DMS53 treated with DMSO at 0.1 percent for 48 hours (cell line): ENCODE measurements at regions not wholly inside any gene's neighbourhood (a gene's known extent, or its start where the extent isn't known, plus 50 kb on each side); places are given as distances from the start of the nearest gene placed in this dataset.
A peak's percentile ranks its signal among the peaks of the same experiment; 100 is the strongest.
"Not testable (repeated sequence)": the region's sequence is repeated elsewhere in the genome, so short reads cannot be mapped to it uniquely, and the experiment has no call there.

Experiments
- DNase-seq: peaks from one replicate; lab custom pipeline; 2025; ENCODE audit not compliant: unreplicated experiment; lab: John Stamatoyannopoulos, UW

GRCh38 chr3:147159141-147159540, 247.2 kb downstream of the ZIC4 start:
- no peak for DNase-seq

GRCh38 chr3:147157631-147158030, 248.7 kb downstream of the ZIC4 start:
- no peak for DNase-seq

GRCh38 chr3:147154988-147155387, 251.4 kb downstream of the ZIC4 start:
- not testable (repeated sequence) for DNase-seq

- DNase-seq: no peak
These were observed 252.4 kb downstream of the ZIC4 start for GRCh38 chr3:147153830-147154539.

- no peak for DNase-seq
These were observed 253.9 kb downstream of the ZIC4 start for GRCh38 chr3:147152476-147152875.

DNA sequence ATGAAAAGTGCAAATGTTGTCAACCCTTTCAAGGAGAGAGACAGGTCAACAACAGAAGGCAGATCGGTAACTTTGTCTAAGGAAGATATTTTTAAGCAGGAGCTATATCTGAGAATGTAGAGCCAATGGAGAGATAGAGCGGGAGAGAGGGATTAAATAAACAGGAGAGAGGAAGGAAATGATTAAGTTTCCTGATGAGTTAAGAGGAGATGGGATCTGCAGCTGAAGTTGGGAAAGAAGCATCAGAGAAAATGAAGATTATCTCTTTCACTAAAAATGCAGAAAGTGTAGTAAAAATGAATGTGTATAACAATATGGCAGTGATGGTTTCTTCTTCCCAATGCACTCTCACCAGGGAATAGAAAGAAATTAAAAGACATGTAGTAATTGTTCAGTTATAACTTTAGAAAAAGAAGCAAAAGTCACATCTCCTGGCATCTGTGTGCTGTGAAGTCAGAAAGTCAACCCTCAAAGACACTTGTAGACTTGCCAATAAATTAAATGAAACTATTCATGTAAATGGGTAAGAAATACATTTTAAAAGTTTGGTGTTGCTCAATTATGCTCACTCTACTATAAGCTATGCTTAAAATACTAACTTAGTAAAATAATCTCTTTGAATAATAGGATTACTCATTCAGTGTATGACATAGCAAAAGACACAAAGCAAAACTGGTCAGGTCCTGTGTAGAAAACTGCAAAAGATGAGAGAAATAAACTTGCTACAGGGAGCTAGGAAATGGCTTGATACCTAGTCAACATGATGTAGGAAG, 264.6 kb downstream of the ZIC4 start:
- DNase-seq: no peak

DNA sequence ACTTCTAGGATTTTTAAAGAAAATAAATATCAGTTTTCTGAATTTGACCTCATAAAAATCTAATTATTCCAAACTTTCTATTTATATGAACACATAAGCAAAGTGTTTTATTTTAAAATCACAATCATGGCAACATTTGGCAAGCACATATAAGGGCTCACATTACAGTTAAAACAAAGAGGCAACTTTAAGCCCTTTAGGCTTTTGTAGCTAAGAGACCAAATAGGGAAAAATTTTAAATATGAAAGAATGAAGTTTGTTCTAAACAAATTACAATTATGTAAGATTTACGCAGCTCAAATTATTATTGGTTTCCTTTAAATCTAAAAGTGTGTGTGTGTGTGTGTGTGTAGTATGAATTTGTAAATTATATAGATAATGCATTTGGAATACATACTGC, 267.0 kb downstream of the ZIC4 start:
- no peak for DNase-seq

- DNase-seq: no peak
These were observed 274.2 kb downstream of the ZIC4 start for GRCh38 chr3:147132168-147132567.

- no peak for DNase-seq
These were observed 275.9 kb downstream of the ZIC4 start for GRCh38 chr3:147130461-147130860.

DNA sequence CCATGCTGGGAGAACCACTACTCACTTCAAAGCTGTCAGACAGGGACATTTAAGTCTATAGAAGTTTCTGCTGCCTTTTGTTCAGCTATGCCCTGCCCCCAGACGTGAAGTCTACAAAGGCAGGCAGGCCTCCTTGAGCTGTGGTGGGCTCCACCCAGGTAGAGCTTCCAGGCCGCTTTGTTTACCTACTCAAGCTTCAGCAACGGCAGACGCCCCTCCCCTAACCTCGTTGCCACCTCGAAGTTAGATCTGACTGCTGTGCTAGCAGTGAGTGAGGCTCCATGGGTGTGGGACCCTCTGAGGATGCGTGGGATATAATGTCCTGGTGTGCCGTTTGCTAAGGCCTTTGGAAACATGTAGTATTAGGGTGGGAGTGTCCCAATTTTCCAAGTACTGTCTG, 276.7 kb downstream of the ZIC4 start:
- no peak for DNase-seq

GRCh38 chr3:147122350-147122749, 284.0 kb downstream of the ZIC4 start:
- DNase-seq: no peak

DNA sequence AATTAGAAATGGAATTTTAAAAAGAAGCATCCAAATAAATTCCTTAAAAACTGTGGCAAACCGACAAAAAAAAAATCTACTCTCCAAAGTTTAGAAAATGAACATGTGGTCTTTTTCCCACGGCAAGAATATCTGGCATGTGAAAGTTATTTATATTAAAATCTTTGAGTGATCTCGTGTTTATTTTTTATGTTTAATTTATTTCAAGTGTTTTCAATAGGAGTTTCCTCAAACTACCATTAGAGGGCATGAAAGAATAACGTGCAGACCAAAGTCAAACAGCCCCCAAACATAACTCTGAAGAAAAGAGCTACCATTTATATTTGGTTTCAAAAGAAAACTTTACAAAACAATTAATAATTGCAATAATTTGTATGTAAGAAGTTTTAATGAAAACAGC, 286.4 kb downstream of the ZIC4 start:
- DNase-seq: peak; percentile 4

DNA sequence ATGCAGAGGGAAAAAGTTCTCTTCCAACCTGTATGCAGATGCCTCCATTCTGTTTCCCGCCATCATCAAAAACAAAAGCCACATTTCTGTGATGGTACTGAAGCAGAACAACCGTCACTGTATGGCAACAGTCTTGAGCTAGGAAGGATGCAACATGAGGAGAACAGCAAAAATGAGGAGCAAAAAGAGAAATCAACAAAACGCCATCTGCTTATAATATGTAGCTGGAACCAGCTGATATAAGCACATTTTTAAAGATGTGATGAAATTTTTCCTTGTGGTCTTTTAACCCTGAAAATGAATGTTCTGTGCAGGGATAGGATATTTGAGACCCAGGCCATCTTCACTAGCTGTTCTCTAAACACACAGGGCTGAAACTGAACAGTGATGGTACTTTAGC, 287.0 kb downstream of the ZIC4 start:
- DNase-seq: no peak

DNA sequence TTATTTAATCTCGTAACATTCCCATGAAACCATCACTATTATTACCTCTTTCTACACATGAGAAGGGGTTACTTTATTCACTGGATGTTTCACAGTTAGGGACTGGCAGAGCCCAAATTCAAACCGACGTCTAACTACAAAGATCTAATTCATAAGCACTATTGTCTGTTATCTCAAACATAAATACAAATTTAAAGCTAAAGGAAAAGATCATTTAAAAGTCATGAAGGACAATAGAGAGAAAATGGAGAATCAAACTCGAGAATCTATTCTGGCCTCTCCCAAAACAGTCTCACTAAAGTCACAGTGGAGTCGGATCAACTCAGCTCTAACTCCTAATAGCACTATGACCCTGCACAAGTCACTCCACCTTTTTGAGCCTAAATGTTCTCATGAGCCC, 287.7 kb downstream of the ZIC4 start:
- DNase-seq: no peak

- no peak for DNase-seq
These were observed 288.7 kb downstream of the ZIC4 start for GRCh38 chr3:147117631-147118030.

DNA sequence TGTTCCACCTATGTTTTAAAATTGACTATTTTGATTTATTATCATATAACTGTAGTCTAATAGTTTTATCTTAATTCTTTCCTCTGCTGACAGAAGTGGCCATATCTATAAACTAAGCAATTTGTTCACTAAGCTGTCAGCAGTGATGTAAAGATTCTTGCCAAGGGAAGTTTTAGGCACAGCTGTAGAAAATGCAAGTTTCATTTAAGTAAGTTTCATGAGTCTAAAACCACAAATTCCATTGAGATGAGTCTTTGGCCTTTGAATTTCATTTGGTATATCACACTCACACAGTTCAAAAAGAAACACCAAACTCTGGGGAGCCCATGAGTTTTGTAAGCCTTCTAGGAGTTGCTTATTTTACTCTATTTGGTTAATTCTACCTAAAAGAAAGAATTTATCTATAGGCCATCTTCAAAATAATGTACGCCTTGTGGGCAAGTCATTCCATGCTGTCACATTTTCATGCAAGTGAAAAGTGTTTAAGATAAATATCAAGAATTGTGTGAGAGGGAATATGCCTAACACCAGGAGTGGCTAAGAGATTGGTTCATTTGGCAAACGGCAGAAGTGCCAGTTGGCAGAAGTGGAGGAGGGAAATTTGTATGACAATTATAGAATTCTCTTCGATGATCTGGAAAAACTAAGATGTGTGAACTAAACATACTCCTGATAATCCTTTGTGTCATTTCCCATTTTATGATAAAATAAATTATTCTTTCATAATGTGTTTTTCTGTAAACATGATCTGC, 292.9 kb downstream of the ZIC4 start:
- no peak for DNase-seq

DNA sequence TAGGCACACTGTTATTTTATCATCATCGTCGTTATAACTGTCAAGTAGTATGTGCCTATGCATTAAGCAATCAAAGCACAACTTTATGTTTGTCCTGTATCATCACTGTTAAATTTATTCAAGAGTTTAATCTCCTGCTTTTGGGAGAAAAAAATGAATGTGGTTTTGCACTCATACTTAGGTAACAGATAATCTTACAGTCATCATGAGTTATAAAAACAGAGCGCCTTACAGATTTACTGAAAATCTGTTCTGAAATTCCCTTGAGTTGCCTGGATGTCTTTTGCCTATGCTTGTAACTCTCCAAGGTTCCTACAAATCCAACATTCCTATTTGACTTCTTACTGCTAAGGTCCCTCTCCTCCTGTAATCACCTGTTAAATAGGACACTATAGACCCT, 307.3 kb downstream of the ZIC4 start:
- no peak for DNase-seq

- DNase-seq: no peak
These were observed 315.9 kb downstream of the ZIC4 start for GRCh38 chr3:147090461-147090860.

DNA sequence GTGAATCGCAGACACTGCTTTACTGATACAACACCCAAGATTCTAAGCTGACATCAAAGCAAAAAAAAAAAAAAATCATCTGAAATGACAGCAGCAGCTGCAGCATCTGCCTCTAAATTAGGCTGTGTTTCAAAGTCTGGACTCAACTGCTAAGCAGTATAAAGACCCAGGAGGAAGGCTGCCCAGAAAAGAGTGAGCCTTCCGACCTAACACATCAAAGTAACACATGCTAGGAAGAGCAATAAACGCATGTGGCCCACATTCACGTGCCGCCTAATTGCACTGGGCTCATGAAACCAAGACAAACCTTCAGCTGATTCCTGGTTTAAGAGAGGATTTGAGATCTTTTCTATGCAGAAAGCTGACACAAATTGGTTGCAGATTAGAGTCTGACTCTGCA, 317.1 kb downstream of the ZIC4 start:
- no peak for DNase-seq

GRCh38 chr3:147059500-147059899, 346.8 kb downstream of the ZIC4 start:
- DNase-seq: not testable (repeated sequence)

- no peak for DNase-seq
These were observed 356.5 kb downstream of the ZIC4 start for GRCh38 chr3:147049821-147050220.

GRCh38 chr3:147049305-147049704, 357.0 kb downstream of the ZIC4 start:
- no peak for DNase-seq
